Smooth muscle cell (in vitro differentiated cells): ENCODE measurements at regions not wholly inside any gene's neighbourhood (a gene's known extent, or its start where the extent isn't known, plus 50 kb on each side); places are given as distances from the start of the nearest gene placed in this dataset.

Source experiments
- DNase-seq: peaks from one replicate; lab custom pipeline; 2025; ENCODE audit not compliant: unreplicated experiment; lab: John Stamatoyannopoulos, UW
- H2AFZ ChIP-seq: fragments of 200-600 bp; sonication (generic); 2 replicates; pipeline ENCODE4 v1.6.0; 2016; ENCODE audit warnings: antibody characterized with exemption, low read depth, mild to moderate bottlenecking
- H3F3A ChIP-seq: fragments of 200-600 bp; sonication (generic); 2 replicates; pipeline ENCODE4 v1.6.0; 2017; ENCODE audit warnings: antibody characterized with exemption, low read depth
- H3K27ac ChIP-seq: fragments of 200-600 bp; sonication (generic); 2 replicates; pipeline ENCODE4 v1.5.1; 2016; ENCODE audit warnings: low read depth, mild to moderate bottlenecking
- H3K27me3 ChIP-seq: fragments of 200-600 bp; sonication (generic); 2 replicates; pipeline ENCODE4 v1.6.1; 2016; ENCODE audit warnings: low read depth, mild to moderate bottlenecking
- H3K36me3 ChIP-seq: fragments of 200-600 bp; sonication (generic); 2 replicates; pipeline ENCODE4 v1.5.1; 2016; ENCODE audit warnings: low read depth
- H3K4me1 ChIP-seq: fragments of 200-600 bp; sonication (generic); 2 replicates; pipeline ENCODE4 v1.5.1; 2016; ENCODE audit warnings: low read depth
- H3K4me2 ChIP-seq: fragments of 200-600 bp; sonication (generic); 2 replicates; pipeline ENCODE4 v1.6.0; 2016; ENCODE audit warnings: mild to moderate bottlenecking
- H3K4me3 ChIP-seq: fragments of 200-600 bp; sonication (generic); 2 replicates; pipeline ENCODE4 v1.5.1; 2016; ENCODE audit warnings: mild to moderate bottlenecking
- H3K79me2 ChIP-seq: fragments of 200-600 bp; sonication (generic); 2 replicates; pipeline ENCODE4 v1.6.0; 2016; ENCODE audit warnings: low read depth, mild to moderate bottlenecking
- H3K9ac ChIP-seq: fragments of 200-600 bp; sonication (generic); 2 replicates; pipeline ENCODE4 v1.6.0; 2016; ENCODE audit warnings: low read depth
- H3K9me3 ChIP-seq: fragments of 200-600 bp; sonication (generic); replicated peaks from 2 replicates; pipeline ENCODE4 v1.5.1; 2016; ENCODE audit warnings: low read depth
- H4K20me1 ChIP-seq: fragments of 200-600 bp; sonication (generic); 2 replicates; pipeline ENCODE4 v1.6.0; 2016; ENCODE audit warnings: low read depth
- WGBS: methylation state at CpG from one replicate; pipeline ENCODE4 v1.1.7; 2016; ENCODE audit warnings: low lambda C conversion rate; 5-methylcytosine and 5-hydroxymethylcytosine counted together
- TF ChIP-seq, protein P1 (sequence below): fragments of 200-600 bp; sonication (generic); IDR thresholded peaks from 2 replicates; pipeline ENCODE4 v1.5.1; 2017; ENCODE audit warnings: borderline replicate concordance, mild to moderate bottlenecking, antibody characterized with exemption; ENCODE audit not compliant: insufficient read depth, poor library complexity, severe bottlenecking

DNA sequence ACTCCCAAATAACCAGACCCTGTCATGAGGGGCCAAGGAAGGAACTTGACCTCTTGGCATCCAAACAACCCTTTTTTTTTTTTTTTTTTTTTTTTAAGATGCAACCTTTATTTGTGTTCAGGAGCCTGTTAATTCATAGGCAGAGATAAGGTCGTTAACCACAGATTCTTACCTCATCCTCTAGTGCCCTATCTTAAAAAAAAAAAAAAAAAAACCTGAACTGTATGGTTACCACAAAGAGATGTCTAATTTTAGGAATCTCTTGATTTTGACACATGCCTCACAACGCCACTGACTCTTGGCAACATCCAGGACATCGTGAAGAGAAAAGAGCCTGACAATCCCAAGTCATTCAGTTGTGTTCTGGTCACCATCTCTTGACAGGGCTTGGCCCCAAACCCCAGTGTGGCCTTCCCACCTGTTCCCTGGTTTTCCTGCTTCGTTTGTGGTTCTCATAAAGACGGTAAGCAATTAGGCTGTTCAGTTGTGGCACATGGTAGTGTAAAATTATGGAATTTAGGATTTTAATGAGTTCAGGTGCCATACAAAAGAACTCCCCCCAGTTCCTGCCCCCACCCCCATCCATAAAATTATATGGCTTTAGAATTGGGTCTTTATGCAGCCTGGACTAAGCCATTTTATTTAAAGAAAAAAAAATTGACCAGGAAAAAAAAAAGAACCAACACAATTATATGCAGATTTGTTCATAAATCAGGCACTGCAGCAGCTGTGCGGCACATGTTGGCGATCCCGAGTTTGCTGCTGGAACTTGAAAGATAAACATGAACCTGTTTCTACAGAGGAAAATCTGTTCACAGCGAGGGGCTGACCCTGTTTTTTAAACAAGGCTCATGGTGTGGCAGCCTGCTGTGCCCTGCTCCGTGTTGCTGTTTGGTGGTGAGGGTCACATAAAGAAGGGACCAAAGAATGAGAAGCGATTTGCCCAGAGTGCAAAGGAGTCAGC, 267.8 kb upstream of the CLINT1 start:
- no peak overlapping the region for H2AFZ ChIP-seq
- no peak overlapping the region for H3K9ac ChIP-seq
- H3K27me3 ChIP-seq = no peaks in the 10 kb centered on the region
- no peaks in the 10 kb centered on the region for H3F3A ChIP-seq
- no peak overlapping the region for H3K4me3 ChIP-seq
- no peaks in the 10 kb centered on the region for H4K20me1 ChIP-seq
- no peak for DNase-seq
- no peaks in the 10 kb centered on the region for H3K4me1 ChIP-seq
- no peak overlapping the region for H3K4me2 ChIP-seq
- H3K27ac ChIP-seq = no peak overlapping the region
- H3K9me3 ChIP-seq = no peaks in the 10 kb centered on the region
- no peaks in the 10 kb centered on the region for H3K79me2 ChIP-seq
- TF ChIP-seq, protein P1, sequence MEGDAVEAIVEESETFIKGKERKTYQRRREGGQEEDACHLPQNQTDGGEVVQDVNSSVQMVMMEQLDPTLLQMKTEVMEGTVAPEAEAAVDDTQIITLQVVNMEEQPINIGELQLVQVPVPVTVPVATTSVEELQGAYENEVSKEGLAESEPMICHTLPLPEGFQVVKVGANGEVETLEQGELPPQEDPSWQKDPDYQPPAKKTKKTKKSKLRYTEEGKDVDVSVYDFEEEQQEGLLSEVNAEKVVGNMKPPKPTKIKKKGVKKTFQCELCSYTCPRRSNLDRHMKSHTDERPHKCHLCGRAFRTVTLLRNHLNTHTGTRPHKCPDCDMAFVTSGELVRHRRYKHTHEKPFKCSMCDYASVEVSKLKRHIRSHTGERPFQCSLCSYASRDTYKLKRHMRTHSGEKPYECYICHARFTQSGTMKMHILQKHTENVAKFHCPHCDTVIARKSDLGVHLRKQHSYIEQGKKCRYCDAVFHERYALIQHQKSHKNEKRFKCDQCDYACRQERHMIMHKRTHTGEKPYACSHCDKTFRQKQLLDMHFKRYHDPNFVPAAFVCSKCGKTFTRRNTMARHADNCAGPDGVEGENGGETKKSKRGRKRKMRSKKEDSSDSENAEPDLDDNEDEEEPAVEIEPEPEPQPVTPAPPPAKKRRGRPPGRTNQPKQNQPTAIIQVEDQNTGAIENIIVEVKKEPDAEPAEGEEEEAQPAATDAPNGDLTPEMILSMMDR = no peak
- 90% methylated on average over 11 of the region's 11 CpGs for WGBS
- H3K36me3 ChIP-seq = no peaks in the 10 kb centered on the region

DNA sequence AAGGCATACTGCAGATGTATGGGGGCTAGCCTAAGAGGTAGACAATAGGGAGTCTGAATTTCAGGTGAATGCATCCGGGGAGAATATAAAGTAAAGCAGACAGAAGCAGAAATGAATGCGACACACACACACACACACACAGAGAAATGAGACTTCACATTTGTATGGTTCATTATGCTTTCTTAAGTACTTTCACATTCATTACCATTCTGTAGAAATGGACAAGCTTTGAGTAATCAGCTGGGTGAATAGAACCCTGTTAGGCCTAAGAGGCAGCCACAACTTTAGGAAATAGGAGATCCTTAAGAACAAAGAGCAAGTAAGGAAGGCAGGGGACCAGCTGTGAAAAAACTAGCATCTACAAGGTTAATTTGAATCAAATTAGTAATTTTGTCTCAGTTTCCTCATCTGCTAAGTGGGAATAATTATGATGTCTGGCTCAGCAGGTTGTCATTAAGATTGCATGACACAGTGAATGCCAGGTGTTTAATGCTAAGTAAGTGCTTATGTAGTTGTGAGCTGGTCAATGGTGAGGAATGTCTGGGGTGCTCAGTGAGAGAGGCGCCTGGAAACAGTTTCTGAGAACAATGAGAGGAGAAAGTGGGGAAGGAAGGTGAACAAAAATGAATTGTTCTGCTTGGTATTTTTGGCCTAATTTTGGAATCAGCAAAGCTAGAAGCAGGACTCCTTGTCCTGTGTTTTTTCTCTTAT, 265.8 kb upstream of the CLINT1 start:
- Histone ChIP-seq H3K4me1 (no peaks in the 10 kb centered on the region), H3K27me3 (no peaks in the 10 kb centered on the region), H3F3A (no peaks in the 10 kb centered on the region), H3K4me3 (no peak overlapping the region), H3K27ac (no peak overlapping the region), H4K20me1 (no peaks in the 10 kb centered on the region), H3K36me3 (no peaks in the 10 kb centered on the region), H3K9me3 (no peaks in the 10 kb centered on the region), H2AFZ (no peak overlapping the region), H3K79me2 (no peaks in the 10 kb centered on the region), H3K4me2 (no peak overlapping the region), H3K9ac (no peak overlapping the region)
- TF ChIP-seq, protein P1 = no peak
- no peak for DNase-seq
- WGBS = 88% methylated on average over 3 of the region's 3 CpGs

DNA sequence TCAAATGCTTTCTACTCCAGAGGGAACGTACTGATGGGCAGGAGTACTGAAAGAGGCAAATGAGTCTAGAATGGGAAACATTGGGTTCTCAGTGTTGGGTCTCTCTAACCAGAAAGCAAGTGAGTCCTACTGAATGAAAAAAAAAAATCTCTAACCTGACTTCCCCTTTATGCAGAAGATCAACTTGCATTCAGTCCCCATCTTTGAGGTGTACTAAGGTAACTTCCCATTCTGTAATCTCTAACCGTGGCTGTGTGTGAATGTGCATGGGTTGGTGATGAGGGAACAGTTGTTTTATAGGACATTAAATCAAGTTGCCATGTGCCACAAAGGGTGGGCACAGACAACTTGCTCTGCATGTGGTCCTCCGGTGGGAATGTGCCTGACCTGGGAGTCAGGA, 264.6 kb upstream of the CLINT1 start:
- Histone ChIP-seq H3K79me2 (no peaks in the 10 kb centered on the region), H3K4me3 (no peak overlapping the region), H4K20me1 (no peaks in the 10 kb centered on the region), H3K27me3 (no peaks in the 10 kb centered on the region), H3K36me3 (no peaks in the 10 kb centered on the region), H3K4me2 (no peak overlapping the region), H3K9me3 (no peaks in the 10 kb centered on the region), H3K27ac (no peak overlapping the region), H2AFZ (no peak overlapping the region), H3K4me1 (no peaks in the 10 kb centered on the region), H3K9ac (no peak overlapping the region), H3F3A (no peaks in the 10 kb centered on the region)
- TF ChIP-seq, protein P1 = no peak
- no peak for DNase-seq
- WGBS = 91% methylated on average over 3 of the region's 3 CpGs
